ENCODE measurements at regions not wholly inside any gene's neighbourhood (a gene's known extent, or its start where the extent isn't known, plus 50 kb on each side); places are given as distances from the start of the nearest gene placed in this dataset.
"Not testable (repeated sequence)": the region's sequence is repeated elsewhere in the genome, so short reads cannot be mapped to it uniquely, and the experiment has no call there.

GRCh38 chr1:221263831-221264767, 384.9 kb downstream of the HLX start:
- DNase-seq, result peak; percentile 90

- peak; percentile 15 for DNase-seq
Measured at GRCh38 chr1:221264848-221265247, 385.6 kb downstream of the HLX start.

GRCh38 chr1:221268295-221268694, 389.1 kb downstream of the HLX start:
- DNase-seq, result peak; percentile 90

GRCh38 chr1:221271701-221272100, 392.5 kb downstream of the HLX start:
- no peak for DNase-seq

GRCh38 chr1:221272940-221273339, 393.7 kb downstream of the HLX start:
- DNase-seq, result no peak

- DNase-seq, result no peak
Measured at GRCh38 chr1:221274373-221274772, 395.1 kb downstream of the HLX start.

GRCh38 chr1:221276896-221277409, 397.7 kb downstream of the HLX start:
- DNase-seq, result peak; percentile 52

- DNase-seq, result no peak
Measured at GRCh38 chr1:221279146-221279545, 399.9 kb downstream of the HLX start.

- DNase-seq, result no peak
Measured at GRCh38 chr1:221283532-221283931, 404.3 kb downstream of the HLX start.

GRCh38 chr1:221284028-221284427, 404.8 kb downstream of the HLX start:
- peak; percentile 94 for DNase-seq

- not testable (repeated sequence) for DNase-seq
Measured at GRCh38 chr1:221284991-221285390, 405.7 kb downstream of the HLX start.

- DNase-seq, result not testable (repeated sequence)
Measured at GRCh38 chr1:221285458-221286210, 406.4 kb downstream of the HLX start.

- peak; percentile 2 for DNase-seq
Measured at GRCh38 chr1:221286399-221286798, 407.2 kb downstream of the HLX start.

- no peak for DNase-seq
Measured at GRCh38 chr1:221289103-221289502, 409.9 kb downstream of the HLX start.

GRCh38 chr1:221290669-221291068, 411.4 kb downstream of the HLX start:
- no peak for DNase-seq

- DNase-seq, result no peak
Measured at GRCh38 chr1:221291113-221291512, 411.9 kb downstream of the HLX start.

GRCh38 chr1:221292652-221293051, 413.4 kb downstream of the HLX start:
- DNase-seq, result no peak

GRCh38 chr1:221294242-221294641, 415.0 kb downstream of the HLX start:
- peak; percentile 33 for DNase-seq

GRCh38 chr1:221302357-221302756, 423.1 kb downstream of the HLX start:
- no peak for DNase-seq

- no peak for DNase-seq
Measured at GRCh38 chr1:221302810-221303209, 423.6 kb downstream of the HLX start.

GRCh38 chr1:221303623-221304022, 424.4 kb downstream of the HLX start:
- no peak for DNase-seq

- no peak for DNase-seq
Measured at GRCh38 chr1:221306239-221306638, 427.0 kb downstream of the HLX start.

Data from fibroblast of skin of right biceps (primary cell).